Panc1 (cell line): ENCODE measurements at regions not wholly inside any gene's neighbourhood (a gene's known extent, or its start where the extent isn't known, plus 50 kb on each side); places are given as distances from the start of the nearest gene placed in this dataset.

Source experiments
- ATAC-seq: fragments of 200-7000 bp; cut with Tn5 transposase; 2 replicates; pipeline ENCODE4 v1.9.1; 2020; ENCODE audit warnings: mild to moderate bottlenecking, moderate library complexity
- BruUV-seq: library from RNA; stranded (reverse); fragments of 400-500 nt; replicated peaks from 2 replicates; lab custom pipeline; 2021; lab: Mats Ljungman, UMichigan
- CTCF ChIA-PET: fragments of 300-600 bp; sonication (Branson Sonifier 250); formaldehyde crosslinking; loops from one replicate; lab custom pipeline; 2022; ENCODE audit warnings: antibody characterized with exemption; lab: Charles Lee
- POLR2A ChIA-PET: fragments of 300-600 bp; sonication (Branson Sonifier 250); formaldehyde crosslinking; loops from one replicate; lab custom pipeline; 2022; ENCODE audit warnings: antibody characterized with exemption; lab: Charles Lee
- DNase-seq: peaks from one replicate; pipeline ENCODE4 v3.0.0-alpha.2; 2010; ENCODE audit warnings: low read depth, low spot score
- H3K27ac ChIP-seq: 2 replicates; pipeline ENCODE4 v1.5.1; 2011; ENCODE audit warnings: mild to moderate bottlenecking, low read length, inconsistent platforms
- H3K27me3 ChIP-seq: fragments of 200-500 bp; sonication (Bioruptor generic); 2 replicates; pipeline ENCODE4 v1.6.0; 2014; ENCODE audit warnings: low read length, inconsistent platforms; ENCODE audit not compliant: control insufficient read depth, insufficient read depth
- H3K36me3 ChIP-seq: fragments of 200-500 bp; sonication (Bioruptor generic); 2 replicates; pipeline ENCODE4 v1.5.1; 2014; ENCODE audit warnings: inconsistent platforms, mild to moderate bottlenecking, low read length, moderate library complexity; ENCODE audit not compliant: control insufficient read depth, insufficient read depth
- H3K4me1 ChIP-seq: 2 replicates; pipeline ENCODE4 v1.5.1; 2011; ENCODE audit warnings: inconsistent platforms, mild to moderate bottlenecking, low read length, moderate library complexity; ENCODE audit not compliant: control insufficient read depth, insufficient read depth
- H3K4me3 ChIP-seq, 2 experiments: 2 replicates each; pipeline ENCODE4 v1.5.1; 2011 to 2012; ENCODE audit warnings: low read depth in 2 of 2, low read length in 2 of 2, mild to moderate bottlenecking in 2 of 2, inconsistent platforms in 1 of 2, moderate library complexity in 1 of 2
- H3K9me3 ChIP-seq: fragments of 200-500 bp; sonication (Bioruptor generic); 2 replicates; pipeline ENCODE4 v1.5.1; 2014; ENCODE audit warnings: low read depth, mild to moderate bottlenecking, inconsistent platforms, low read length, moderate library complexity; ENCODE audit not compliant: control insufficient read depth, insufficient read depth
- CTCF ChIP-seq: fragments of 450-650 bp; IDR thresholded peaks from 2 replicates; pipeline ENCODE4 v1.5.1; 2017; ENCODE audit warnings: mild to moderate bottlenecking
- POLR2AphosphoS5 ChIP-seq: IDR thresholded peaks from 2 replicates; pipeline ENCODE4 v1.6.1; 2012; ENCODE audit warnings: mild to moderate bottlenecking, low read depth, low read length, moderate library complexity
- REST ChIP-seq, 2 experiments: IDR thresholded peaks; 2 replicates each; pipeline ENCODE4 v1.6.1; 2011 to 2012; ENCODE audit warnings: low read depth in 2 of 2, control low read depth in 1 of 2, low read length in 1 of 2, mild to moderate bottlenecking in 1 of 2, moderate library complexity in 1 of 2; ENCODE audit not compliant: insufficient read depth in 1 of 2
- SIN3A ChIP-seq: IDR thresholded peaks from 2 replicates; pipeline ENCODE4 v1.6.1; 2012; ENCODE audit warnings: low read depth, mild to moderate bottlenecking, low read length, moderate library complexity, borderline replicate concordance; ENCODE audit not compliant: insufficient read depth
- TCF7L2 ChIP-seq: IDR thresholded peaks from 2 replicates; pipeline ENCODE4 v1.6.1; 2011; ENCODE audit warnings: mild to moderate bottlenecking, low read depth, low read length, inconsistent platforms
- in situ Hi-C: cut with HindIII; loops from 2 replicates; pipeline ENCODE4 v1.10.0; 2016; ENCODE audit warnings: low sequenced_read_pairs, low pct_unique_long_range_greater_than_20kb
- intact Hi-C: fragments of 100-400 bp; cut with micrococcal nuclease; formaldehyde crosslinking; loops from one replicate; pipeline ENCODE4 v1.10.0; 2022; ENCODE audit not compliant: unreplicated experiment

GRCh38 chr6:126180585-126180984 is 159.3 kb upstream of the CENPW start:
- ChIA-PET CTCF (no interaction called here), POLR2A (no interaction called here)
- Histone ChIP-seq H3K36me3 (no peaks in the 10 kb centered on the region), H3K9me3 (no peaks in the 10 kb centered on the region), H3K4me1 (no peaks in the 10 kb centered on the region), H3K27ac (no peak overlapping the region), H3K4me3 (no peak overlapping the region), H3K27me3 (no peaks in the 10 kb centered on the region)
- intact Hi-C loops: no loop called here
- peak; percentile 69 for DNase-seq
- no peak for TF ChIP-seq REST (IDR thresholded peaks at IDR 0.05; ENCODE audit: insufficient read depth in 1 of 2, low read depth in 2 of 2, low read length in 1 of 2)
- no peak for TF ChIP-seq SIN3A
- TF ChIP-seq CTCF: no peak
- TF ChIP-seq POLR2AphosphoS5: no peak
- TF ChIP-seq TCF7L2: no peak
- peak; percentile 69 for ATAC-seq
- no TSS peak for BruUV-seq
- in situ Hi-C loops: no loop called here

- Histone ChIP-seq H3K27me3 (no peaks in the 10 kb centered on the region), H3K36me3 (no peaks in the 10 kb centered on the region), H3K27ac (no peak overlapping the region), H3K4me1 (no peaks in the 10 kb centered on the region), H3K9me3 (no peaks in the 10 kb centered on the region), H3K4me3 (no peak overlapping the region)
- BruUV-seq: no TSS peak
- CTCF ChIA-PET: no interaction called here
- TF ChIP-seq SIN3A (no peak), TCF7L2 (no peak), POLR2AphosphoS5 (no peak), CTCF (no peak), REST (IDR thresholded peaks at IDR 0.05; ENCODE audit: insufficient read depth in 1 of 2, low read depth in 2 of 2, low read length in 1 of 2) (no peak)
- POLR2A ChIA-PET: no interaction called here
- DNase-seq (no peak), ATAC-seq (no peak)
- intact Hi-C loops (no loop called here), in situ Hi-C loops (no loop called here)
These were observed 158.7 kb upstream of the CENPW start for GRCh38 chr6:126181173-126181741.
